ENCODE measurements at regions not wholly inside any gene's neighbourhood (a gene's known extent, or its start where the extent isn't known, plus 50 kb on each side); places are given as distances from the start of the nearest gene placed in this dataset.

GRCh38 chr7:42625421-42625820 lies 286.4 kb downstream of the C7orf25 start:
- DNase-seq (ENCODE audit: low read depth in 4 of 4, low spot score in 2 of 4): no peak

- DNase-seq (ENCODE audit: low read depth in 4 of 4, low spot score in 2 of 4): no peak
Measured at GRCh38 chr7:42624471-42624870, 287.4 kb downstream of the C7orf25 start.

- peak in 1 of 4 donors; percentile 21 for DNase-seq (ENCODE audit: low read depth in 4 of 4, low spot score in 2 of 4)
Measured at GRCh38 chr7:42621543-42622219, 290.2 kb downstream of the C7orf25 start.

DNA sequence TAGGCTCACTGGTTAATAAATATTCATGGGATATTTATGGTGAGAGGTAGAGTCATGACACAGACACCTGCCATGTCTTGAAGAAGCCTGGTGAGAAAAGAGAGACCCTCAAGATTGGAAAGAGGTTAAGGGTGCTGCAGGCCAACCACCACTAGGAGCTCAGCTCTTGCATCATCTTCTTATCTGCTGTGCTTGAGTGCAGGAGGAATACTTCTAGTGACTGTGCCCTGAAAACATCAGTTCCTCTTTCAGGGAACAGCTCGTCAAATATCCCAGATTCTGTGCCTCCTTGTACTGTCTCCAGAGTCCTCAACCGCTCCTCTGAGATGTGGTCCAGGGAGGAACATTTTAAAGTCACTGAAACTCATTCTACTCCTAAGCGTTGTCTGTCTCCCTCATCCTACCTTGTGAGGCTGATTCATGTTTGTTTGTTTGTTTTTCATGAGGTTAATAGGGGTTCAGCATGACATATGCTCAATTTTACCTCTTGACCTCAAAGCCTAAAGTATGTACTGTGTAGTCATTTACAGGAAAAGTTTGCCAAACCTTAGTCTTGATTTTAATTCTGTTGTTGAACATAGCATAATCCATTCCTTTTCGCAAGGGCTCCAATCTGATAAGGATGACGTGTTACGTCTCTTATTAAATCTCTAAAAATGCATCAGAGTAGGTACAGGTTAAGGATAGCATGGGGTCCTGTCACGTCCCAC lies 293.1 kb downstream of the C7orf25 start:
- DNase-seq (ENCODE audit: low read depth in 4 of 4, low spot score in 2 of 4): no peak

GRCh38 chr7:42617806-42618457 lies 293.9 kb downstream of the C7orf25 start:
- no peak for DNase-seq (ENCODE audit: low read depth in 4 of 4, low spot score in 2 of 4)

- DNase-seq (ENCODE audit: low read depth in 4 of 4, low spot score in 2 of 4): no peak
Measured at GRCh38 chr7:42617071-42617765, 294.7 kb downstream of the C7orf25 start.

DNA sequence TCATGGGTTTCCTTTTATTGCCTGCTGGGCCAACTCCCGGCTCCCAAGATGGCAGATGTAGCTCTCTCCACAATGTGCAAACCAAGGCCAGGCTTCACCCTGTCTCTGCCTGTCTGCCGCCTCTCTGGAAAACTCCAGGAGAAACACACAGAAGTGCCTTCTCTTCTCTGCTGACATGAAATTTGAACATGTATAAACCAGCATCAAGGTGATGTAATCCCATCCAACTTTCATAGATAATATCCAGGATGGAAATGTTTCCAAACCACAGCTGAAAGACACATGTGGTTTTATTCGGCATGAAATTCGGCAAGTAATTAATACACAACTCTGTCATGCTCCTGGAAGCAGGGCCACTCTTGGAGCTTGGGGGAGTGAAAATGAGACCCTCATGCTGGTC lies 297.2 kb downstream of the C7orf25 start:
- DNase-seq (ENCODE audit: low read depth in 4 of 4, low spot score in 2 of 4): no peak

DNA sequence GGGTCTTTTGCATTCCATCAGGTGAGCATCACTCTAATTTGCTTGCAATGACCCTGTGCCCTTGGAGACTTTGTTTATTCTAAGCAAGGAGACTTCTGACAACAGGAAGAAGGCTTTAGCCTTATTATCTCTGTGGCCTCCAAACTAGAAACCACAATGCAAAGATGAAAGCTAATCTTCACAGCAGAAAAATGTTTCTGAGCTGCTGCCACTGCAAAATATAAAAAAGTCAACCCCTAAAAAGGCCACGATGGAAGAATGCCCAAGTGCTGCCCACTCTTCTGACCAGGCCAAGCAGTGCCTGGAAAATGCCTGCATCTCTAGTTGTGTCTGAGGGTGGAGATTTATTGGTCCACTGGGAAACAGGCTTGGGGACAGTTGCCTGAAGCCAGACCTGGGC lies 299.9 kb downstream of the C7orf25 start:
- DNase-seq (ENCODE audit: low read depth in 4 of 4, low spot score in 2 of 4): no peak

GRCh38 chr7:42611289-42611928 lies 300.5 kb downstream of the C7orf25 start:
- DNase-seq (ENCODE audit: low read depth in 4 of 4, low spot score in 2 of 4): no peak

- DNase-seq (ENCODE audit: low read depth in 4 of 4, low spot score in 2 of 4): no peak
Measured at GRCh38 chr7:42606193-42606905, 305.5 kb downstream of the C7orf25 start.

DNA sequence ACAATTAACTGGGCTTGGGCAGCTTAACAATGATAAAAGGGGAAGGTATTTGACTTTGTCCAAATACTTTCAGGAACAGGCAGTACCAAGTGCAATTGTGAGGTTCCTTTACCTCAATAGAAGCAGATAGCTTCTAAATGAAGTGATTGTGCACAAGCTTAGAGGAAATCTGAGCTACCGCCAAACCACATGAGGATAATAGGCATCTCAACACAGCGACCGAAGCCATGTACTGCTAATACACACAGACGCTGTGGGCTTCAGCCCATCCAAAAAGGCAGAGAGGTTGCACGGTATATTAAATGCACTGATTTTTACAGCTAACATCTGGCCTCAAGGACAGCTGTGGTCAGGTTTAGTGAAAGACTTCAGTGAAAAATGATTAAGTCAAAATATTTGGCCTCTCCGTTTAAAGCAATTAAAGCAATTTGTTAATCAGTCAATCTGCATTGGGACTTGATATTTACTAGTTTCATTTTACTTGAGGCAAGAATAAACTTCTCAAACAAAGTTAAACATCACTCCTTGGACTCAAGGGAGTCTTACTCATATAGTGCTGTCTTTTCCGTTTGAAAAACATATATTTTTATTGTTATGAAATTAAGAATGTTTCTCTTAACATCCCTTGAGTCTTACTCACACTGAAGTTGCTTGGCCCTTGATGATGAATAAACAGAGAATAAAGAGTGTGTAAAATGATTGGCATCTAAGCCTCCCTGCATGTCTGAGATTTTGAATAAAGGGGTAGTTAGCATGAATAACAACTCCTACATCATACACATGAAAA lies 306.3 kb downstream of the C7orf25 start:
- DNase-seq (ENCODE audit: low read depth in 4 of 4, low spot score in 2 of 4): no peak

DNA sequence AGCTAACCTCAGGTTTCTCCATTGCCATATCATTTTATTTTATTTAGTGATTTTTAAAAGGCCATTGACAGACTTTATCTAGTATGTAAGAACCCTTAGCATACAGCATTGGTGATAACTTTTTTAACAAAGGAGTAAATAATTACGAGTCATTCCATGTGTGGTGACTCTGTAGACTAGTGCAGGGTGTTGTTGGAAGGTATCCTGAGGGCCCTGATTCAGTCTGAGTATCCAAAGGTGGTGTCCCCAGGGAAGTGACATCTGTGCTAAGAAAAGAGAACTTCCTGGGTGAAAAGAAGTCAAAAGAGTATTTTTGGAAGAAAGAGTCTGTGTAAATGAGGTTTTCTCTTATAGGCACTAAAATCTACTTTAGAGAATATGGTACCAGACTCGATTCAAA lies 308.4 kb downstream of the C7orf25 start:
- DNase-seq (ENCODE audit: low read depth in 4 of 4, low spot score in 2 of 4): no peak

GRCh38 chr7:42597300-42597699 lies 314.6 kb downstream of the C7orf25 start:
- no peak for DNase-seq (ENCODE audit: low read depth in 4 of 4, low spot score in 2 of 4)

DNA sequence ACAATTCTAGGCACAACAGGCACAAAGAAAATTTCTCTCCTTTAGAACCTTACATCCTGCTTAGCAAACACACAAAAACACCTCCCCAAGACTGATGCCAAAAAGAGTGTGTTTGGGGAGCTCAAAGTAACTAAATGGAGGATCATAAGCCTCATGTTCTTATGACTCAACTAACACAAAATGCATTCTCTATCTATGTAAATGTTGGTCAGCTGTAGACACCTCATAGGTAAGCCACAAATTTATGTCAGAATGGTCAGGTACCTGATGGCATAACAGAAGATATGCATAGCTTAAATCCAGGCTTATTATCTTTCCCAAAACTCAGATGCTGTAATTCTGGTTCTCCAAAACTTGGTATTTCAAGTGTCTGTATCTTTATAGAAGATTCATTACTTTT lies 315.1 kb downstream of the C7orf25 start:
- no peak for DNase-seq (ENCODE audit: low read depth in 4 of 4, low spot score in 2 of 4)

DNA sequence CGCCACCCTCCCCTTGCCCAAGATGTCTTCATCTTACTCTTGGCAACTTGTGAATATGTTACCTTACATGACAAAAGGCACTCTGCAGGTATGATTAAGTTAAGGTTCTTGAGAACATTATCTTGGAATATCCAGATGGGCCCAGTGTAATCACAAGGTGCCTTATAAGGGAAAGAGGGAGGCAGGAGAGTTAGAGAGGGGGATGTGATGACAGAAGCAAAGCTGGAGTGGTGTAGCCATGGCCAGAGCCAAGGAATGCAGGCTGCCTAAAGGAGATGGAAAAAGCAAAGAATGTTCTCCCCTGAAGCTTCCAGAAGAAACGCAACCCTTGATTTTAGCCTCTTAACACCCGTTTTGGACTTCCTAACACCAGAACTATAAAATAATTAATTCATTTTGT lies 318.0 kb downstream of the C7orf25 start:
- DNase-seq (ENCODE audit: low read depth in 4 of 4, low spot score in 2 of 4): no peak

DNA sequence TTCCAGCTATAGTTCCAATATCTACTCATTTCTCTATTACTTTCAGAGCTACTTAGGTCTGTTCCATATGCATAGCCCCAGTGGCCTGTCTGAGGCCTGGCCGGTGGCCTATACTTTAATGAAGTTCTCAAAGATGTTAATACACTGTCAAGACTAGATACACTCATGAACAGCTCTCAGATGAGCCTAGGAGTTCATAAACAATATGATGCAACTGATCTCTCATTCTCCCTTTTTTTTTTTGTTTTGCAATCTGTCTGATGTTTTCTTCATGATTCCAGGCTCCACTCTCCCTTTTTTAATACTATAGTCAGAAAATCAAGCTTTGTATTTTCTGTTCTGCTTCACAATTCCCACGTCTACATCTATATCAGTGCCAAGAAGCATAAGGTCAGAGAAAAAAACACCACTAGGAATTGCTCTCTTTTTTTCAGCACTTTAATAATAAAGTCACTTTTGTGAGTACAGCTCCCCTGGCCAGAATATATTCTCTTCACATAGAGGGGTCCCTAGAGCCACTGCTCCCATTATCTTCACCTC lies 321.0 kb downstream of the C7orf25 start:
- no peak for DNase-seq (ENCODE audit: low read depth in 4 of 4, low spot score in 2 of 4)

GRCh38 chr7:42588876-42589275 lies 323.0 kb downstream of the C7orf25 start:
- DNase-seq (ENCODE audit: low read depth in 4 of 4, low spot score in 2 of 4): no peak

DNA sequence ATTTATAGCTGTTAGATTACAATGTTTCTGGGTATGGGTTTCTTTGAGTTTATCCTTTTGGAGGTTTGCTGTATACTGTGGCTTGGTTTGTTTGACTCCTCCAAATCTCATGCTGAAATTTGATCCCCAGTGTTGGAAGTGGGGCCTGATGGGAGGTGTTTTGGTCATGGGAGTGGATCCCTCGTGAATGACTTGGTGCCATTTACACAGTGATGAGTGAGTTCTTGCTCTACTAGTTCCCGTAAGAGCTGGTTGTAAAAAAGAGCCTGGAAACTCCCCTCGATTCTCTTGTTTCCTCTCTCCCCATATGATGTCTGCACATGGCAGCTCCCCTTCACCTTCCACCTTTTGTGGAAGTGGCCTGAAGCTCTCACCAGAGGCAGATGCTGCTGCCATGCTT lies 324.1 kb downstream of the C7orf25 start:
- DNase-seq (ENCODE audit: low read depth in 4 of 4, low spot score in 2 of 4): no peak

- DNase-seq (ENCODE audit: low read depth in 4 of 4, low spot score in 2 of 4): no peak
Measured at GRCh38 chr7:42580061-42580460, 331.8 kb downstream of the C7orf25 start.

Data from left renal cortex interstitium (tissue), 4 donors.